H9 (cell line): ENCODE measurements at regions not wholly inside any gene's neighbourhood (a gene's known extent, or its start where the extent isn't known, plus 50 kb on each side); places are given as distances from the start of the nearest gene placed in this dataset.

ENCODE experiments used
- DNase-seq: peaks from one replicate; pipeline ENCODE4 v3.0.0-alpha.2; 2017
- H2AFZ ChIP-seq: one replicate; pipeline ENCODE4 v1.6.1; 2013; ENCODE audit warnings: mild to moderate bottlenecking, low read length, control low read depth, moderate library complexity
- H2AK5ac ChIP-seq: 2 replicates; pipeline ENCODE4 v1.6.1; 2013; ENCODE audit warnings: low read length, control low read depth, mixed read lengths; ENCODE audit not compliant: insufficient read length
- H2BK120ac ChIP-seq: one replicate; pipeline ENCODE4 v1.6.1; 2013; ENCODE audit warnings: low read depth, mild to moderate bottlenecking, low read length, control low read depth, inconsistent platforms; ENCODE audit not compliant: poor library complexity, severe bottlenecking
- H2BK12ac ChIP-seq: 2 replicates; pipeline ENCODE4 v1.6.1; 2013; ENCODE audit warnings: low read length, control low read depth, mixed read lengths, low read depth; ENCODE audit not compliant: insufficient read length
- H2BK15ac ChIP-seq: 2 replicates; pipeline ENCODE4 v1.6.1; 2013; ENCODE audit warnings: low read depth, low read length, control low read depth
- H2BK20ac ChIP-seq: one replicate; pipeline ENCODE4 v1.6.1; 2013; ENCODE audit warnings: low read depth, mild to moderate bottlenecking, low read length, control low read depth, inconsistent platforms; ENCODE audit not compliant: poor library complexity, severe bottlenecking
- H2BK5ac ChIP-seq: 2 replicates; pipeline ENCODE4 v1.6.1; 2013; ENCODE audit warnings: low read length, control low read depth, mixed read lengths; ENCODE audit not compliant: insufficient read length
- H3K14ac ChIP-seq: 2 replicates; pipeline ENCODE4 v1.6.1; 2013; ENCODE audit warnings: low read length, control low read depth; ENCODE audit not compliant: insufficient read depth
- H3K18ac ChIP-seq: 2 replicates; pipeline ENCODE4 v1.6.1; 2013; ENCODE audit warnings: low read depth, mild to moderate bottlenecking, mixed read lengths, low read length, control low read depth; ENCODE audit not compliant: insufficient read length
- H3K23ac ChIP-seq: 2 replicates; pipeline ENCODE4 v1.6.1; 2013; ENCODE audit warnings: low read length, control low read depth, mixed read lengths, low read depth; ENCODE audit not compliant: insufficient read length
- H3K23me2 ChIP-seq: 2 replicates; pipeline ENCODE4 v1.6.1; 2013; ENCODE audit warnings: low read depth, mild to moderate bottlenecking, mixed read lengths, low read length, control low read depth; ENCODE audit not compliant: insufficient read length, poor library complexity, severe bottlenecking
- H3K27ac ChIP-seq: 2 replicates; pipeline ENCODE4 v1.5.1; 2013; ENCODE audit warnings: low read length, control low read depth, mixed read lengths, low read depth; ENCODE audit not compliant: insufficient read length
- H3K27me3 ChIP-seq: 2 replicates; pipeline ENCODE4 v1.6.1; 2013; ENCODE audit warnings: low read length, control low read depth, inconsistent platforms; ENCODE audit not compliant: insufficient read depth
- H3K4ac ChIP-seq: 2 replicates; pipeline ENCODE4 v1.6.1; 2013; ENCODE audit warnings: low read depth, mild to moderate bottlenecking, control low read depth, inconsistent platforms, low read length, moderate library complexity
- H3K4me1 ChIP-seq: 2 replicates; pipeline ENCODE4 v1.6.1; 2013; ENCODE audit warnings: low read length, control low read depth, inconsistent platforms; ENCODE audit not compliant: insufficient read depth
- H3K4me2 ChIP-seq: 2 replicates; pipeline ENCODE4 v1.6.1; 2013; ENCODE audit warnings: low read length, control low read depth, mixed read lengths; ENCODE audit not compliant: insufficient read length, insufficient read depth
- H3K56ac ChIP-seq: 2 replicates; pipeline ENCODE4 v1.6.1; 2013; ENCODE audit warnings: low read depth, mild to moderate bottlenecking, mixed read lengths, low read length, control low read depth; ENCODE audit not compliant: insufficient read length
- H3K79me1 ChIP-seq: 2 replicates; pipeline ENCODE4 v1.6.1; 2013; ENCODE audit warnings: low read depth, mild to moderate bottlenecking, moderate library complexity, low read length, control low read depth, inconsistent platforms; ENCODE audit not compliant: insufficient read depth, poor library complexity, severe bottlenecking
- H3K79me2 ChIP-seq: 2 replicates; pipeline ENCODE4 v1.6.1; 2013; ENCODE audit warnings: low read length, control low read depth, inconsistent platforms; ENCODE audit not compliant: insufficient read depth
- H3K9ac ChIP-seq: 2 replicates; pipeline ENCODE4 v1.6.1; 2013; ENCODE audit warnings: low read length, control low read depth, mixed read lengths; ENCODE audit not compliant: insufficient read length; ENCODE audit errors: extremely low read depth
- H3K9me3 ChIP-seq: one replicate; pipeline ENCODE4 v1.6.1; 2013; ENCODE audit warnings: low read depth, low read length, inconsistent platforms; ENCODE audit not compliant: control insufficient read depth
- H3T11ph ChIP-seq: one replicate; pipeline ENCODE4 v1.6.1; 2013; ENCODE audit warnings: mild to moderate bottlenecking, low read length, control low read depth, inconsistent platforms
- H4K20me1 ChIP-seq: one replicate; pipeline ENCODE4 v1.6.1; 2013; ENCODE audit not compliant: control insufficient read depth, insufficient read length, insufficient read depth
- H4K5ac ChIP-seq: 2 replicates; pipeline ENCODE4 v1.6.1; 2013; ENCODE audit warnings: low read depth, mild to moderate bottlenecking, mixed read lengths, low read length, control low read depth; ENCODE audit not compliant: insufficient read length
- H4K8ac ChIP-seq: replicated peaks from 2 replicates; pipeline ENCODE4 v1.6.1; 2013; ENCODE audit warnings: low read length, control low read depth, mixed read lengths, low read depth; ENCODE audit not compliant: insufficient read length
- H4K91ac ChIP-seq: 2 replicates; pipeline ENCODE4 v1.6.1; 2013; ENCODE audit warnings: low read depth, mild to moderate bottlenecking, moderate library complexity, mixed read lengths, low read length, control low read depth; ENCODE audit not compliant: insufficient read length
- H3K27ac Mint-ChIP-seq, 3 experiments: 2 replicates in 2 of 3; 3 replicates in 1 of 3; pipeline ENCODE4 v1.8.0; 2020 to 2021; ENCODE audit warnings: mixed read lengths in 3 of 3, mild to moderate bottlenecking in 1 of 3, moderate library complexity in 1 of 3
- H3K27me3 Mint-ChIP-seq: 2 replicates; pipeline ENCODE4 v1.8.0; 2021; ENCODE audit warnings: low read depth, mild to moderate bottlenecking, moderate library complexity, mixed read lengths
- H3K36me3 Mint-ChIP-seq, 3 experiments: 2 replicates in 2 of 3; 3 replicates in 1 of 3; pipeline ENCODE4 v1.8.0; 2020 to 2021; ENCODE audit warnings: low read depth in 3 of 3, mixed read lengths in 3 of 3; ENCODE audit not compliant: insufficient read depth in 1 of 3
- H3K4me1 Mint-ChIP-seq, 2 experiments: 2 replicates each; pipeline ENCODE4 v1.8.0; 2020; ENCODE audit warnings: mixed read lengths in 2 of 2
- H3K4me3 Mint-ChIP-seq, 2 experiments: 2 replicates in 1 of 2; 3 replicates in 1 of 2; pipeline ENCODE4 v1.8.0; 2020 to 2021; ENCODE audit warnings: mild to moderate bottlenecking in 2 of 2, mixed read lengths in 2 of 2, moderate library complexity in 1 of 2
- H3K9me3 Mint-ChIP-seq, 2 experiments: 2 replicates in 1 of 2; 3 replicates in 1 of 2; pipeline ENCODE4 v1.8.0; 2020; ENCODE audit warnings: mild to moderate bottlenecking in 2 of 2, mixed read lengths in 2 of 2, moderate library complexity in 1 of 2
- WGBS: extraction: QIAGEN DNeasy Blood & Tissue Kit; methylation state at CpG from one replicate; pipeline ENCODE4 v1.1.7; 2013; ENCODE audit warnings: missing lambda C conversion rate, low lambda C conversion rate, mixed read lengths; ENCODE audit not compliant: insufficient read length; ENCODE audit errors: extremely low coverage; 5-methylcytosine and 5-hydroxymethylcytosine counted together
- TF ChIP-seq, protein P1 (sequence below): fragments of 200-600 bp; sonication (generic); conservative IDR thresholded peaks from 3 replicates; pipeline ENCODE4 v1.8.0; 2021; ENCODE audit warnings: antibody characterized with exemption, mild to moderate bottlenecking

DNA sequence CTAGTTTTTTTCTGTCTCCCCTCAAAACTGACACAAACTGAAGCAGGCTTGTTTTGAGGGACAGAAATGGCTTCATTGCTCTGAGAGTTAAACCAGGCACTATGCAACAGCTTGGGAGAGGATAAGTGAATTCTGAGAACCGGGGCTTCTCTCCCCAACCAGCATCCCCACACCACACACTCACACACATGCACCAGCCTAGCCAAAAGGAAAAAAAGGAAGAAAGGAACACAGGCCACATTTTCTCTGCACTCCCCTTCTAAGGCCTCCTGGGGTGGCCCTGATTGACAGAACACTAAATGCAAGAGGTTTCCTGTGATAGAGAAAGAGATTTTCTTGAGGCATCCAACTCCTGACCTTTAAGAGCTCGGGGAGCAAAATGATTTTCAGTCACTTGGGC, 177.5 kb downstream of the TLE3 start:
- Histone ChIP-seq H2BK15ac (no peak overlapping the region), H3K23ac (no peak overlapping the region), H3K23me2 (no peaks in the 10 kb centered on the region), H3K4ac (no peak overlapping the region), H3K4me1 (0 out of 2 replicates have a peak, but pooled peaks cover 3% of the 10 kb centered on the region), H3K27ac (no peak overlapping the region), H3K56ac (no peak overlapping the region), H2BK120ac (no peak overlapping the region), H2AFZ (no peak overlapping the region), H3K4me2 (no peak overlapping the region), H4K5ac (no peak overlapping the region), H2AK5ac (no peak overlapping the region), H3K79me1 (no peaks in the 10 kb centered on the region), H3K14ac (no peak overlapping the region), H3T11ph (no peak overlapping the region), H3K79me2 (no peaks in the 10 kb centered on the region), H4K20me1 (no peaks in the 10 kb centered on the region), H3K9me3 (peaks cover 4% of the 10 kb centered on the region), H2BK20ac (no peak overlapping the region), H4K8ac (no peak overlapping the region), H3K9ac (no peak overlapping the region), H3K27me3 (no peaks in the 10 kb centered on the region), H2BK5ac (no peak overlapping the region), H3K18ac (no peak overlapping the region), H4K91ac (no peak overlapping the region), H2BK12ac (no peak overlapping the region)
- TF ChIP-seq, protein P1, sequence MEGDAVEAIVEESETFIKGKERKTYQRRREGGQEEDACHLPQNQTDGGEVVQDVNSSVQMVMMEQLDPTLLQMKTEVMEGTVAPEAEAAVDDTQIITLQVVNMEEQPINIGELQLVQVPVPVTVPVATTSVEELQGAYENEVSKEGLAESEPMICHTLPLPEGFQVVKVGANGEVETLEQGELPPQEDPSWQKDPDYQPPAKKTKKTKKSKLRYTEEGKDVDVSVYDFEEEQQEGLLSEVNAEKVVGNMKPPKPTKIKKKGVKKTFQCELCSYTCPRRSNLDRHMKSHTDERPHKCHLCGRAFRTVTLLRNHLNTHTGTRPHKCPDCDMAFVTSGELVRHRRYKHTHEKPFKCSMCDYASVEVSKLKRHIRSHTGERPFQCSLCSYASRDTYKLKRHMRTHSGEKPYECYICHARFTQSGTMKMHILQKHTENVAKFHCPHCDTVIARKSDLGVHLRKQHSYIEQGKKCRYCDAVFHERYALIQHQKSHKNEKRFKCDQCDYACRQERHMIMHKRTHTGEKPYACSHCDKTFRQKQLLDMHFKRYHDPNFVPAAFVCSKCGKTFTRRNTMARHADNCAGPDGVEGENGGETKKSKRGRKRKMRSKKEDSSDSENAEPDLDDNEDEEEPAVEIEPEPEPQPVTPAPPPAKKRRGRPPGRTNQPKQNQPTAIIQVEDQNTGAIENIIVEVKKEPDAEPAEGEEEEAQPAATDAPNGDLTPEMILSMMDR: no peak
- Mint-ChIP-seq H3K27ac (peak overlapping the region; percentile 5 to 85 (median 50); a peak in 4 of 7 replicates), H3K4me1 (peaks cover 36 to 42% of the 10 kb centered on the region in 2 experiments), H3K9me3 (peaks cover 12% of the 10 kb centered on the region in 2 experiments), H3K27me3 (peaks cover 3% of the 10 kb centered on the region), H3K4me3 (peak overlapping the region in 1 of 2 experiments; percentile 48; a peak in 1 of 5 replicates), H3K36me3 (peaks cover 5 to 13% (median 6%) of the 10 kb centered on the region in 3 experiments)
- DNase-seq: peak; percentile 14
- no CpG with 5 or more reads among the region's 2 CpGs for WGBS
